Transverse colon (tissue), 3 donors: ENCODE measurements at regions not wholly inside any gene's neighbourhood (a gene's known extent, or its start where the extent isn't known, plus 50 kb on each side); places are given as distances from the start of the nearest gene placed in this dataset.

ENCODE experiments used
- CTCF ChIP-seq, 5 experiments: fragments of 200-600 bp in 3 of 5; fragments of 450-650 bp in 2 of 5; sonication (generic) in 3 of 5; IDR thresholded peaks; 1 replicate in 2 of 5; 2 replicates in 3 of 5; pipeline ENCODE4 v1.5.1; 2016 to 2017; ENCODE audit warnings: antibody characterized with exemption in 5 of 5, inconsistent platforms in 3 of 5, mild to moderate bottlenecking in 2 of 5, moderate library complexity in 1 of 5
- POLR2A ChIP-seq: fragments of 450-650 bp; IDR thresholded peaks from one replicate; pipeline ENCODE4 v1.6.1; 2016; ENCODE audit warnings: antibody characterized with exemption, mild to moderate bottlenecking, moderate library complexity

- TF ChIP-seq POLR2A, result no peak
- TF ChIP-seq CTCF (IDR thresholded peaks at IDR 0.05), result no peak
Observed at GRCh38 chr5:162672061-162672460, 604.5 kb downstream of the GABRG2 start.
